Endothelial cell of umbilical vein (primary cell): ENCODE measurements at regions not wholly inside any gene's neighbourhood (a gene's known extent, or its start where the extent isn't known, plus 50 kb on each side); places are given as distances from the start of the nearest gene placed in this dataset.

Experiments used
- BruUV-seq: library from RNA; stranded (reverse); fragments of 400-500 nt; replicated peaks from 2 replicates; lab custom pipeline; 2021; lab: Mats Ljungman, UMichigan
- CTCF ChIA-PET: fragments of 300-600, 350-600 bp; sonication (Branson Sonifier 250); formaldehyde crosslinking; loops from one replicate; lab custom pipeline; 2021; ENCODE audit warnings: antibody characterized with exemption, inconsistent platforms; lab: Charles Lee
- POLR2A ChIA-PET: fragments of 300-600, 350-600 bp; sonication (Branson Sonifier 250); formaldehyde crosslinking; loops from one replicate; lab custom pipeline; 2021; ENCODE audit warnings: antibody characterized with exemption, inconsistent platforms; lab: Charles Lee
- DNase-seq: peaks from one replicate; pipeline ENCODE4 v3.0.0-alpha.2; 2011; ENCODE audit warnings: low read depth, low spot score
- FAIRE-seq: peaks from 2 replicates; lab custom pipeline; 2011; peaks lifted over from hg19 to GRCh38; lab: Jason Lieb, UNC
- H2AFZ ChIP-seq: 2 replicates; pipeline ENCODE4 v1.6.0; 2012; ENCODE audit warnings: low read depth, low read length, control low read depth, inconsistent platforms
- H3K27ac ChIP-seq: 2 replicates; pipeline ENCODE4 v1.5.1; 2011; ENCODE audit warnings: low read depth, mild to moderate bottlenecking, control low read depth, low read length, moderate library complexity; ENCODE audit not compliant: insufficient read depth
- H3K27me3 ChIP-seq, 2 experiments: 2 replicates each; pipeline versions ENCODE4 v1.6.0 to v1.6.1; 2011; ENCODE audit warnings: low read length in 2 of 2, mixed read lengths in 1 of 2; ENCODE audit not compliant: control insufficient read depth in 2 of 2, insufficient read depth in 2 of 2
- H3K36me3 ChIP-seq, 2 experiments: 2 replicates in 1 of 2; 3 replicates in 1 of 2; pipeline ENCODE4 v1.5.1; 2011; ENCODE audit warnings: low read length in 2 of 2, mild to moderate bottlenecking in 1 of 2, moderate library complexity in 1 of 2; ENCODE audit not compliant: control insufficient read depth in 2 of 2, insufficient read depth in 2 of 2; ENCODE audit errors: extremely low read depth in 1 of 2
- H3K4me1 ChIP-seq: 3 replicates; pipeline ENCODE4 v1.5.1; 2011; ENCODE audit warnings: mild to moderate bottlenecking, low read length; ENCODE audit not compliant: control insufficient read depth, insufficient read depth; ENCODE audit errors: extremely low read depth
- H3K4me2 ChIP-seq: 2 replicates; pipeline ENCODE4 v1.6.1; 2011; ENCODE audit warnings: low read length, control low read depth, mixed read lengths; ENCODE audit not compliant: insufficient read depth
- H3K4me3 ChIP-seq, 3 experiments: fragments of 200-600 bp in 1 of 3; sonication (generic), shearing (Covaris generic) in 1 of 3; replicated peaks in 1 of 3; 2 replicates each; pipeline ENCODE4 v1.5.1; 2011 to 2016; ENCODE audit warnings: control low read depth in 3 of 3, low read length in 3 of 3, mild to moderate bottlenecking in 2 of 3, inconsistent platforms in 1 of 3, low read depth in 1 of 3, moderate library complexity in 1 of 3; ENCODE audit not compliant: insufficient read depth in 1 of 3
- H3K79me2 ChIP-seq: 2 replicates; pipeline ENCODE4 v1.6.0; 2012; ENCODE audit warnings: low read length, inconsistent platforms; ENCODE audit not compliant: control insufficient read depth, insufficient read depth
- H3K9ac ChIP-seq: replicated peaks from 2 replicates; pipeline ENCODE3; 2011; ENCODE audit warnings: low read length, control low read depth; ENCODE audit not compliant: insufficient read depth; ENCODE audit errors: extremely low read depth
- H3K9me1 ChIP-seq: replicated peaks from 3 replicates; pipeline ENCODE4 v1.6.0; 2011; ENCODE audit warnings: mild to moderate bottlenecking, low read length; ENCODE audit not compliant: control insufficient read depth, insufficient read depth; ENCODE audit errors: extremely low read depth
- H3K9me3 ChIP-seq: replicated peaks from 2 replicates; pipeline ENCODE4 v1.5.1; 2012; ENCODE audit warnings: low read length, inconsistent platforms; ENCODE audit not compliant: control insufficient read depth, insufficient read depth
- H4K20me1 ChIP-seq: replicated peaks from 2 replicates; pipeline ENCODE3; 2011; ENCODE audit warnings: mild to moderate bottlenecking, low read length; ENCODE audit not compliant: control insufficient read depth, insufficient read depth; ENCODE audit errors: extremely low read depth
- EZH2 ChIP-seq: IDR thresholded peaks from 2 replicates; pipeline ENCODE4 v1.6.1; 2012; ENCODE audit warnings: borderline replicate concordance, low read depth, mild to moderate bottlenecking, moderate library complexity, low read length, inconsistent platforms; ENCODE audit not compliant: severe bottlenecking
- FOS ChIP-seq: IDR thresholded peaks from 2 replicates; pipeline ENCODE4 v1.6.1; 2011; ENCODE audit warnings: mild to moderate bottlenecking, low read length, moderate library complexity, borderline replicate concordance; ENCODE audit not compliant: insufficient read depth
- GATA2 ChIP-seq: IDR thresholded peaks from 2 replicates; pipeline ENCODE4 v1.7.0; 2011; ENCODE audit warnings: low read depth, mild to moderate bottlenecking, moderate library complexity, mixed read lengths, low read length; ENCODE audit not compliant: insufficient read length, insufficient read depth
- JUN ChIP-seq: IDR thresholded peaks from 2 replicates; pipeline ENCODE4 v1.6.1; 2011; ENCODE audit warnings: borderline replicate concordance, low read depth; ENCODE audit not compliant: insufficient read length, insufficient read depth
- MAX ChIP-seq: IDR thresholded peaks from 2 replicates; pipeline ENCODE4 v1.6.1; 2011; ENCODE audit not compliant: insufficient read depth, insufficient read length
- MYC ChIP-seq: IDR thresholded peaks from one replicate; pipeline ENCODE4 v1.6.1; 2011; ENCODE audit warnings: mild to moderate bottlenecking, low read depth, low read length
- POLR2A ChIP-seq: IDR thresholded peaks from 2 replicates; pipeline ENCODE4 v1.6.1; 2012; ENCODE audit warnings: low read depth, mild to moderate bottlenecking, control low read depth, low read length
- POLR2AphosphoS5 ChIP-seq: IDR thresholded peaks from 2 replicates; pipeline ENCODE4 v1.6.1; 2012; ENCODE audit warnings: low read depth, mild to moderate bottlenecking, control low read depth, low read length, moderate library complexity; ENCODE audit not compliant: insufficient read depth
- dilution Hi-C: fragments of 300-500 bp; cut with MboI; formaldehyde crosslinking; loops from one replicate; pipeline ENCODE4 v1.15.0; 2019; ENCODE audit warnings: low sequenced_read_pairs; ENCODE audit not compliant: extremely low pct_ligation_motif_present
- intact Hi-C: fragments of 100-400 bp; cut with micrococcal nuclease; formaldehyde crosslinking; loops from one replicate; pipeline ENCODE4 v1.10.0; 2022
- TF ChIP-seq, protein P1 (sequence below), 2 donors: IDR thresholded peaks; 1 replicate in 1 of 2; 2 replicates in 1 of 2; pipeline ENCODE4 v1.5.1; 2011; ENCODE audit warnings: low read length in 2 of 2, mild to moderate bottlenecking in 2 of 2, moderate library complexity in 2 of 2, control low read depth in 1 of 2, inconsistent platforms in 1 of 2, low read depth in 1 of 2; ENCODE audit not compliant: insufficient read depth in 1 of 2; ENCODE audit errors: extremely low read depth in 1 of 2

DNA sequence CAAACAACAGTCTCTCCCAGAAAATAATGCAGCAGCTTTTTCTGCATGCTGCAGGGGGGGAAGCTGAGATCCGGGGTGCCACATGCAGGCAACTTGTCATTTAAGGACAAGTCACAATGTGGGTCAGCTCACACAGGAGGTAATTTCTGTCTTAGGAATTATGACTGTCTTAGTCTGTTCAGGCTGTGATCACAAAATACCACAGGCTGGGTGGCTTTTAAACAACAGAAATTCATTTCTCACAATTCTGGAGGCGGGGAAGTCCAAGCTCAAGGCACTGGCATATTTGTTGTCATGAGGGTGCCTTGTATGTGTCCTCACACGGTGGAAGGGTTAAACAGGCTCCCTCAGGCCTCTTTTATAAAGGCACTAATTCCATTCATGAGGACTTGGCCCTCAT lies 127.7 kb downstream of the DIRAS2 start:
- Histone ChIP-seq H3K9me3 (no peaks in the 10 kb centered on the region), H4K20me1 (no peaks in the 10 kb centered on the region), H3K4me2 (no peak overlapping the region), H3K27ac (no peak overlapping the region), H3K79me2 (no peaks in the 10 kb centered on the region), H3K4me3 (no peak overlapping the region), H3K9ac (no peak overlapping the region), H3K4me1 (no peaks in the 10 kb centered on the region), H3K27me3 (no peaks in the 10 kb centered on the region), H3K9me1 (no peaks in the 10 kb centered on the region), H2AFZ (no peak overlapping the region), H3K36me3 (no peaks in the 10 kb centered on the region)
- intact Hi-C loops = no loop called here
- FAIRE-seq (no peak), DNase-seq (no peak)
- ChIA-PET CTCF (no interaction called here), POLR2A (no interaction called here)
- no peak for TF ChIP-seq JUN
- no peak for TF ChIP-seq GATA2
- TF ChIP-seq MYC = no peak
- TF ChIP-seq EZH2 = no peak
- TF ChIP-seq POLR2AphosphoS5 = no peak
- TF ChIP-seq, protein P1, sequence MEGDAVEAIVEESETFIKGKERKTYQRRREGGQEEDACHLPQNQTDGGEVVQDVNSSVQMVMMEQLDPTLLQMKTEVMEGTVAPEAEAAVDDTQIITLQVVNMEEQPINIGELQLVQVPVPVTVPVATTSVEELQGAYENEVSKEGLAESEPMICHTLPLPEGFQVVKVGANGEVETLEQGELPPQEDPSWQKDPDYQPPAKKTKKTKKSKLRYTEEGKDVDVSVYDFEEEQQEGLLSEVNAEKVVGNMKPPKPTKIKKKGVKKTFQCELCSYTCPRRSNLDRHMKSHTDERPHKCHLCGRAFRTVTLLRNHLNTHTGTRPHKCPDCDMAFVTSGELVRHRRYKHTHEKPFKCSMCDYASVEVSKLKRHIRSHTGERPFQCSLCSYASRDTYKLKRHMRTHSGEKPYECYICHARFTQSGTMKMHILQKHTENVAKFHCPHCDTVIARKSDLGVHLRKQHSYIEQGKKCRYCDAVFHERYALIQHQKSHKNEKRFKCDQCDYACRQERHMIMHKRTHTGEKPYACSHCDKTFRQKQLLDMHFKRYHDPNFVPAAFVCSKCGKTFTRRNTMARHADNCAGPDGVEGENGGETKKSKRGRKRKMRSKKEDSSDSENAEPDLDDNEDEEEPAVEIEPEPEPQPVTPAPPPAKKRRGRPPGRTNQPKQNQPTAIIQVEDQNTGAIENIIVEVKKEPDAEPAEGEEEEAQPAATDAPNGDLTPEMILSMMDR (IDR thresholded peaks at IDR 0.05; ENCODE audit: extremely low read depth in 1 of 2, insufficient read depth in 1 of 2, low read depth in 1 of 2, low read length in 2 of 2) = no peak
- no peak for TF ChIP-seq MAX
- no peak for TF ChIP-seq FOS
- TF ChIP-seq POLR2A = no peak
- dilution Hi-C loops = no loop called here
- no TSS peak for BruUV-seq
